K562 (cell line): ENCODE measurements at regions not wholly inside any gene's neighbourhood (a gene's known extent, or its start where the extent isn't known, plus 50 kb on each side); places are given as distances from the start of the nearest gene placed in this dataset.

Source experiments
- ATAC-seq: fragments of 200-7000 bp; cut with Tn5 transposase; 3 replicates; pipeline ENCODE4 v1.9.1; 2020; ENCODE audit warnings: moderate library complexity
- BruUV-seq: library from RNA; stranded (reverse); fragments of 400-500 nt; replicated peaks from 2 replicates; lab custom pipeline; 2021; lab: Mats Ljungman, UMichigan
- CTCF ChIA-PET: fragments of 300-600 bp; formaldehyde crosslinking; extraction: SDS; loops from one replicate; lab custom pipeline; 2021; ENCODE audit warnings: low intra/inter-chr PET ratio; lab: Yijun Ruan, JAX
- POLR2A ChIA-PET: fragments of 300-600, 350-650 bp; sonication (Branson Sonifier 250); formaldehyde crosslinking; extraction: SDS; loops from one replicate; lab custom pipeline; 2021; ENCODE audit warnings: antibody characterized with exemption, inconsistent platforms; lab: Yijun Ruan, JAX
- DNase-seq, 4 experiments: peaks; one replicate each; pipeline versions ENCODE4 v3.0.0 to v3.0.0-alpha.2; 2011 to 2018; ENCODE audit warnings: low spot score in 3 of 4, mixed read lengths in 3 of 4; ENCODE audit errors: extremely low read depth in 1 of 4
- FAIRE-seq: peaks from 2 replicates; lab custom pipeline; 2011; peaks lifted over from hg19 to GRCh38; lab: Jason Lieb, UNC
- H2AFZ ChIP-seq: 2 replicates; pipeline ENCODE4 v1.6.0; 2011; ENCODE audit warnings: low read depth, low read length, control low read depth, inconsistent platforms
- H3K27ac ChIP-seq: fragments of 200-600 bp; 3 replicates; pipeline ENCODE4 v1.8.0; 2011; ENCODE audit warnings: low read depth, mild to moderate bottlenecking, control low read depth, inconsistent platforms, low read length, moderate library complexity, mixed read lengths; ENCODE audit errors: extremely low read depth
- H3K27me3 ChIP-seq, 2 experiments: fragments of 300-600 bp in 1 of 2; 2 replicates in 1 of 2; 3 replicates in 1 of 2; pipeline versions ENCODE4 v1.6.0 to v1.8.0; 2011; ENCODE audit warnings: inconsistent platforms in 2 of 2, low read length in 2 of 2, mild to moderate bottlenecking in 1 of 2, mixed read lengths in 1 of 2, moderate library complexity in 1 of 2; ENCODE audit not compliant: control insufficient read depth in 2 of 2, insufficient read depth in 2 of 2
- H3K36me3 ChIP-seq: fragments of 300-600 bp; 3 replicates; pipeline ENCODE4 v1.8.0; 2011; ENCODE audit warnings: mild to moderate bottlenecking, low read length, inconsistent platforms; ENCODE audit not compliant: control insufficient read depth, insufficient read depth
- H3K4me1 ChIP-seq, 2 experiments: fragments of 200-600 bp in 1 of 2; replicated peaks in 1 of 2; 2 replicates in 1 of 2; 3 replicates in 1 of 2; pipeline versions ENCODE4 v1.5.1 to v1.8.0; 2011; ENCODE audit warnings: inconsistent platforms in 2 of 2, low read length in 2 of 2, mild to moderate bottlenecking in 1 of 2, mixed read lengths in 1 of 2, moderate library complexity in 1 of 2; ENCODE audit not compliant: control insufficient read depth in 2 of 2, insufficient read depth in 2 of 2
- H3K4me2 ChIP-seq: 2 replicates; pipeline ENCODE4 v1.6.1; 2011; ENCODE audit warnings: low read length, control low read depth, inconsistent platforms, mixed read lengths; ENCODE audit not compliant: insufficient read depth
- H3K4me3 ChIP-seq: fragments of 200-600 bp; sonication (generic), shearing (Covaris generic); 2 replicates; pipeline ENCODE4 v1.5.1; 2016; ENCODE audit warnings: control low read depth, inconsistent platforms
- H3K79me2 ChIP-seq: fragments of 200-600 bp; 3 replicates; pipeline ENCODE4 v1.8.0; 2011; ENCODE audit warnings: low read length, inconsistent platforms; ENCODE audit not compliant: control insufficient read depth, insufficient read depth
- H3K9ac ChIP-seq, 2 experiments: 2 replicates each; pipeline versions ENCODE4 v1.6.0 to v1.6.1; 2011; ENCODE audit warnings: low read depth in 2 of 2, low read length in 2 of 2, control low read depth in 1 of 2, inconsistent platforms in 1 of 2, mild to moderate bottlenecking in 1 of 2, mixed read lengths in 1 of 2; ENCODE audit not compliant: insufficient read depth in 1 of 2
- H3K9me1 ChIP-seq: one replicate; pipeline ENCODE4 v1.6.0; 2011; ENCODE audit warnings: inconsistent platforms, mild to moderate bottlenecking, low read length, moderate library complexity; ENCODE audit not compliant: control insufficient read depth, insufficient read depth
- H3K9me3 ChIP-seq: replicated peaks from 2 replicates; pipeline ENCODE4 v1.5.1; 2011; ENCODE audit warnings: low read depth, low read length, inconsistent platforms; ENCODE audit not compliant: control insufficient read depth, insufficient read depth
- H4K20me1 ChIP-seq: replicated peaks from 2 replicates; pipeline ENCODE4 v1.6.1; 2011; ENCODE audit warnings: low read length, inconsistent platforms, mixed read lengths; ENCODE audit not compliant: control insufficient read depth, insufficient read depth
- CREB1 ChIP-seq, 2 experiments: sonication (generic) in 1 of 2; formaldehyde crosslinking in 1 of 2; IDR thresholded peaks; 2 replicates each; pipeline versions ENCODE4 v1.6.1 to v1.8.0; 2012 to 2022; ENCODE audit warnings: inconsistent platforms in 1 of 2, mild to moderate bottlenecking in 1 of 2, missing genetic modification reagents in 1 of 2, moderate library complexity in 1 of 2
- DACH1 ChIP-seq: fragments of 450-650 bp; IDR thresholded peaks from 2 replicates; pipeline ENCODE4 v1.6.1; 2018; ENCODE audit not compliant: partially characterized antibody
- HDAC1 ChIP-seq, 2 experiments: fragments of 450-650 bp; IDR thresholded peaks; 2 replicates each; pipeline ENCODE4 v1.6.1; 2016 to 2017; ENCODE audit warnings: inconsistent platforms in 1 of 2, mild to moderate bottlenecking in 1 of 2, moderate library complexity in 1 of 2
- RNF2 ChIP-seq: sonication (generic); IDR thresholded peaks from 2 replicates; pipeline ENCODE4 v1.6.1; 2016
- STAG1 ChIP-seq: sonication (generic); formaldehyde crosslinking; IDR thresholded peaks from 2 replicates; pipeline ENCODE4 v1.5.0; 2020; ENCODE audit warnings: missing genetic modification reagents, borderline replicate concordance
- TAF1 ChIP-seq: IDR thresholded peaks from 2 replicates; pipeline ENCODE4 v1.6.1; 2011; ENCODE audit warnings: mild to moderate bottlenecking, low read length, moderate library complexity; ENCODE audit not compliant: insufficient read depth, control insufficient read depth, severe bottlenecking; ENCODE audit errors: extremely low read depth
- YY1 ChIP-seq, 3 experiments: IDR thresholded peaks; 2 replicates each; pipeline ENCODE4 v1.6.1; 2011; ENCODE audit warnings: low read length in 2 of 3, mild to moderate bottlenecking in 2 of 3, moderate library complexity in 2 of 3, borderline replicate concordance in 1 of 3, control low read depth in 1 of 3, low read depth in 1 of 3; ENCODE audit not compliant: insufficient read depth in 3 of 3, insufficient replicate concordance in 2 of 3, control insufficient read depth in 1 of 3, insufficient read length in 1 of 3; ENCODE audit errors: extremely low read depth in 1 of 3
- ZNF408 ChIP-seq: fragments of 250-450 bp; sonication (Bioruptor Pico); IDR thresholded peaks from 2 replicates; pipeline ENCODE4 v1.4.0; 2020; ENCODE audit warnings: low read depth, mild to moderate bottlenecking, moderate library complexity
- in situ Hi-C: fragments of 300-500 bp; cut with MboI; formaldehyde crosslinking; loops from 4 replicates; pipeline ENCODE4 v1.15.0; 2018; ENCODE audit warnings: inconsistent platforms, mixed read lengths
- intact Hi-C: fragments of 100-400 bp; cut with micrococcal nuclease; formaldehyde crosslinking; loops from 2 replicates; pipeline ENCODE4 v1.14.2; 2022

- H3K36me3 ChIP-seq: no peaks in the 10 kb centered on the region
- no peak overlapping the region for H3K4me2 ChIP-seq
- ChIA-PET CTCF (no interaction called here), POLR2A (no interaction called here)
- no peak for DNase-seq
- H3K4me1 ChIP-seq: peaks cover 7 to 10% of the 10 kb centered on the region in 2 experiments; a peak in 4 of 5 replicates
- FAIRE-seq: no peak
- no peaks in the 10 kb centered on the region for H3K79me2 ChIP-seq
- intact Hi-C loops (no loop called here), in situ Hi-C loops (no loop called here)
- H3K27me3 ChIP-seq: no peaks in the 10 kb centered on the region
- no peak overlapping the region for H3K27ac ChIP-seq
- no peaks in the 10 kb centered on the region for H3K9me3 ChIP-seq
- no peaks in the 10 kb centered on the region for H3K9me1 ChIP-seq
- no peak overlapping the region for H3K9ac ChIP-seq
- TF ChIP-seq RNF2 (no peak), CREB1 (IDR thresholded peaks at IDR 0.05) (no peak), CREB1 (CRISPR knock-in tag; IDR thresholded peaks at IDR 0.05) (no peak), TAF1 (no peak), HDAC1 (IDR thresholded peaks at IDR 0.05) (no peak), STAG1 (CRISPR knock-in tag) (no peak), DACH1 (no peak), YY1 (IDR thresholded peaks at IDR 0.05; ENCODE audit: borderline replicate concordance in 1 of 3, control insufficient read depth in 1 of 3, extremely low read depth in 1 of 3, insufficient read depth in 3 of 3, insufficient read length in 1 of 3, insufficient replicate concordance in 2 of 3, low read depth in 1 of 3, low read length in 2 of 3) (no peak), ZNF408 (CRISPR knock-in tag) (no peak)
- no peak overlapping the region for H2AFZ ChIP-seq
- H3K4me3 ChIP-seq: no peak overlapping the region
- no peak for ATAC-seq
- no peaks in the 10 kb centered on the region for H4K20me1 ChIP-seq
- no TSS peak for BruUV-seq
Measured at GRCh38 chr14:49980027-49980426, 87.1 kb downstream of the ARF6 start.
